Endothelial cell of umbilical vein (primary cell): ENCODE measurements at regions not wholly inside any gene's neighbourhood (a gene's known extent, or its start where the extent isn't known, plus 50 kb on each side); places are given as distances from the start of the nearest gene placed in this dataset.

Experiments used
- BruUV-seq: library from RNA; stranded (reverse); fragments of 400-500 nt; replicated peaks from 2 replicates; lab custom pipeline; 2021; lab: Mats Ljungman, UMichigan
- CTCF ChIA-PET: fragments of 300-600, 350-600 bp; sonication (Branson Sonifier 250); formaldehyde crosslinking; loops from one replicate; lab custom pipeline; 2021; ENCODE audit warnings: antibody characterized with exemption, inconsistent platforms; lab: Charles Lee
- POLR2A ChIA-PET: fragments of 300-600, 350-600 bp; sonication (Branson Sonifier 250); formaldehyde crosslinking; loops from one replicate; lab custom pipeline; 2021; ENCODE audit warnings: antibody characterized with exemption, inconsistent platforms; lab: Charles Lee
- DNase-seq: peaks from one replicate; pipeline ENCODE4 v3.0.0-alpha.2; 2011; ENCODE audit warnings: low read depth, low spot score
- FAIRE-seq: peaks from 2 replicates; lab custom pipeline; 2011; peaks lifted over from hg19 to GRCh38; lab: Jason Lieb, UNC
- H2AFZ ChIP-seq: 2 replicates; pipeline ENCODE4 v1.6.0; 2012; ENCODE audit warnings: low read depth, low read length, control low read depth, inconsistent platforms
- H3K27ac ChIP-seq: 2 replicates; pipeline ENCODE4 v1.5.1; 2011; ENCODE audit warnings: low read depth, mild to moderate bottlenecking, control low read depth, low read length, moderate library complexity; ENCODE audit not compliant: insufficient read depth
- H3K27me3 ChIP-seq, 2 experiments: 2 replicates each; pipeline versions ENCODE4 v1.6.0 to v1.6.1; 2011; ENCODE audit warnings: low read length in 2 of 2, mixed read lengths in 1 of 2; ENCODE audit not compliant: control insufficient read depth in 2 of 2, insufficient read depth in 2 of 2
- H3K36me3 ChIP-seq, 2 experiments: 2 replicates in 1 of 2; 3 replicates in 1 of 2; pipeline ENCODE4 v1.5.1; 2011; ENCODE audit warnings: low read length in 2 of 2, mild to moderate bottlenecking in 1 of 2, moderate library complexity in 1 of 2; ENCODE audit not compliant: control insufficient read depth in 2 of 2, insufficient read depth in 2 of 2; ENCODE audit errors: extremely low read depth in 1 of 2
- H3K4me1 ChIP-seq: 3 replicates; pipeline ENCODE4 v1.5.1; 2011; ENCODE audit warnings: mild to moderate bottlenecking, low read length; ENCODE audit not compliant: control insufficient read depth, insufficient read depth; ENCODE audit errors: extremely low read depth
- H3K4me2 ChIP-seq: 2 replicates; pipeline ENCODE4 v1.6.1; 2011; ENCODE audit warnings: low read length, control low read depth, mixed read lengths; ENCODE audit not compliant: insufficient read depth
- H3K4me3 ChIP-seq, 3 experiments: fragments of 200-600 bp in 1 of 3; sonication (generic), shearing (Covaris generic) in 1 of 3; replicated peaks in 1 of 3; 2 replicates each; pipeline ENCODE4 v1.5.1; 2011 to 2016; ENCODE audit warnings: control low read depth in 3 of 3, low read length in 3 of 3, mild to moderate bottlenecking in 2 of 3, inconsistent platforms in 1 of 3, low read depth in 1 of 3, moderate library complexity in 1 of 3; ENCODE audit not compliant: insufficient read depth in 1 of 3
- H3K79me2 ChIP-seq: 2 replicates; pipeline ENCODE4 v1.6.0; 2012; ENCODE audit warnings: low read length, inconsistent platforms; ENCODE audit not compliant: control insufficient read depth, insufficient read depth
- H3K9ac ChIP-seq: replicated peaks from 2 replicates; pipeline ENCODE3; 2011; ENCODE audit warnings: low read length, control low read depth; ENCODE audit not compliant: insufficient read depth; ENCODE audit errors: extremely low read depth
- H3K9me1 ChIP-seq: replicated peaks from 3 replicates; pipeline ENCODE4 v1.6.0; 2011; ENCODE audit warnings: mild to moderate bottlenecking, low read length; ENCODE audit not compliant: control insufficient read depth, insufficient read depth; ENCODE audit errors: extremely low read depth
- H3K9me3 ChIP-seq: replicated peaks from 2 replicates; pipeline ENCODE4 v1.5.1; 2012; ENCODE audit warnings: low read length, inconsistent platforms; ENCODE audit not compliant: control insufficient read depth, insufficient read depth
- H4K20me1 ChIP-seq: replicated peaks from 2 replicates; pipeline ENCODE3; 2011; ENCODE audit warnings: mild to moderate bottlenecking, low read length; ENCODE audit not compliant: control insufficient read depth, insufficient read depth; ENCODE audit errors: extremely low read depth
- EZH2 ChIP-seq: IDR thresholded peaks from 2 replicates; pipeline ENCODE4 v1.6.1; 2012; ENCODE audit warnings: borderline replicate concordance, low read depth, mild to moderate bottlenecking, moderate library complexity, low read length, inconsistent platforms; ENCODE audit not compliant: severe bottlenecking
- FOS ChIP-seq: IDR thresholded peaks from 2 replicates; pipeline ENCODE4 v1.6.1; 2011; ENCODE audit warnings: mild to moderate bottlenecking, low read length, moderate library complexity, borderline replicate concordance; ENCODE audit not compliant: insufficient read depth
- GATA2 ChIP-seq: IDR thresholded peaks from 2 replicates; pipeline ENCODE4 v1.7.0; 2011; ENCODE audit warnings: low read depth, mild to moderate bottlenecking, moderate library complexity, mixed read lengths, low read length; ENCODE audit not compliant: insufficient read length, insufficient read depth
- JUN ChIP-seq: IDR thresholded peaks from 2 replicates; pipeline ENCODE4 v1.6.1; 2011; ENCODE audit warnings: borderline replicate concordance, low read depth; ENCODE audit not compliant: insufficient read length, insufficient read depth
- MYC ChIP-seq: IDR thresholded peaks from one replicate; pipeline ENCODE4 v1.6.1; 2011; ENCODE audit warnings: mild to moderate bottlenecking, low read depth, low read length
- POLR2A ChIP-seq: IDR thresholded peaks from 2 replicates; pipeline ENCODE4 v1.6.1; 2012; ENCODE audit warnings: low read depth, mild to moderate bottlenecking, control low read depth, low read length
- POLR2AphosphoS5 ChIP-seq: IDR thresholded peaks from 2 replicates; pipeline ENCODE4 v1.6.1; 2012; ENCODE audit warnings: low read depth, mild to moderate bottlenecking, control low read depth, low read length, moderate library complexity; ENCODE audit not compliant: insufficient read depth
- dilution Hi-C: fragments of 300-500 bp; cut with MboI; formaldehyde crosslinking; loops from one replicate; pipeline ENCODE4 v1.15.0; 2019; ENCODE audit warnings: low sequenced_read_pairs; ENCODE audit not compliant: extremely low pct_ligation_motif_present
- intact Hi-C: fragments of 100-400 bp; cut with micrococcal nuclease; formaldehyde crosslinking; loops from one replicate; pipeline ENCODE4 v1.10.0; 2022
- TF ChIP-seq, protein P1 (sequence below), 2 donors: IDR thresholded peaks; 1 replicate in 1 of 2; 2 replicates in 1 of 2; pipeline ENCODE4 v1.5.1; 2011; ENCODE audit warnings: low read length in 2 of 2, mild to moderate bottlenecking in 2 of 2, moderate library complexity in 2 of 2, control low read depth in 1 of 2, inconsistent platforms in 1 of 2, low read depth in 1 of 2; ENCODE audit not compliant: insufficient read depth in 1 of 2; ENCODE audit errors: extremely low read depth in 1 of 2
- TF ChIP-seq, protein P2 (sequence below): IDR thresholded peaks from 2 replicates; pipeline ENCODE4 v1.6.1; 2011; ENCODE audit not compliant: insufficient read depth, insufficient read length

DNA sequence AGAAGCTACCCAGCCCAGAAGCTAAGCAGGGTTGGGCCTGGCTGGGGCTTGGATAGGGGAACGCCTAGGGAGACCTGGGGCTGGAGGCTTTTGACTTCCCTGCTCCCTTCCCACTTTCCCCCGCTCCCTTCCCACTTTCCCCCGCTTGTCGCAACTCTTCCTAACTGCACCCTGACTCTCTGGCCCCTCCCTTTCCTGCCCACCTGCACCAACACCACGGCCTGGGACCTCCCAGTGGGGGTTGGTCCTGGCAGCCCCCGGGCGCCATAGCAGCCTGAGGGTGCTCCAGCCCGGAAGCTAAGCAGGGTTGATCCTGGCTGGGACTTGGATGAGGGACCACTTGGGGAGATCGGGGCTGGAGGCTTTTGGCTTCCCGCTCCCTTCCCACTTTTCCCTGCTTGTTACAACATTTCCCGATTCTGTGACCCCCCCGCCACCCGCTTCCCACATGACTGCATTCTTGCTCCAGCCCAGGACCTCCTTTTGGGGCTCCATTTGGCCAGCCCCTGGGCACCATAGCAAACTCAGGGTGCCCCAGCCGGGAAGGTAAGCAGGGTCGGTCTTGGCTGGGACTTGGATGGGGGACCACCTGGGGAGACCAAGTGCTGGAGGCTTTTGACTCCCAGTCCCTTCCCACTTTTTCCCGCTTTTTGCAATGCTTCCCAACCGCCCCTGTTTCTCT, 2287.0 kb downstream of the TP53TG3F start:
- no peak overlapping the region for H3K27ac ChIP-seq
- no peak overlapping the region for H3K4me2 ChIP-seq
- no peaks in the 10 kb centered on the region for H3K36me3 ChIP-seq
- ChIA-PET POLR2A (no interaction called here), CTCF (no interaction called here)
- H3K9me3 ChIP-seq, result peaks cover 2% of the 10 kb centered on the region
- TF ChIP-seq JUN (no peak), EZH2 (no peak), FOS (no peak), POLR2A (no peak), POLR2AphosphoS5 (no peak), MYC (no peak), GATA2 (no peak)
- TF ChIP-seq, protein P1, sequence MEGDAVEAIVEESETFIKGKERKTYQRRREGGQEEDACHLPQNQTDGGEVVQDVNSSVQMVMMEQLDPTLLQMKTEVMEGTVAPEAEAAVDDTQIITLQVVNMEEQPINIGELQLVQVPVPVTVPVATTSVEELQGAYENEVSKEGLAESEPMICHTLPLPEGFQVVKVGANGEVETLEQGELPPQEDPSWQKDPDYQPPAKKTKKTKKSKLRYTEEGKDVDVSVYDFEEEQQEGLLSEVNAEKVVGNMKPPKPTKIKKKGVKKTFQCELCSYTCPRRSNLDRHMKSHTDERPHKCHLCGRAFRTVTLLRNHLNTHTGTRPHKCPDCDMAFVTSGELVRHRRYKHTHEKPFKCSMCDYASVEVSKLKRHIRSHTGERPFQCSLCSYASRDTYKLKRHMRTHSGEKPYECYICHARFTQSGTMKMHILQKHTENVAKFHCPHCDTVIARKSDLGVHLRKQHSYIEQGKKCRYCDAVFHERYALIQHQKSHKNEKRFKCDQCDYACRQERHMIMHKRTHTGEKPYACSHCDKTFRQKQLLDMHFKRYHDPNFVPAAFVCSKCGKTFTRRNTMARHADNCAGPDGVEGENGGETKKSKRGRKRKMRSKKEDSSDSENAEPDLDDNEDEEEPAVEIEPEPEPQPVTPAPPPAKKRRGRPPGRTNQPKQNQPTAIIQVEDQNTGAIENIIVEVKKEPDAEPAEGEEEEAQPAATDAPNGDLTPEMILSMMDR (IDR thresholded peaks at IDR 0.05; ENCODE audit: extremely low read depth in 1 of 2, insufficient read depth in 1 of 2, low read depth in 1 of 2, low read length in 2 of 2), result no peak
- TF ChIP-seq, protein P2, sequence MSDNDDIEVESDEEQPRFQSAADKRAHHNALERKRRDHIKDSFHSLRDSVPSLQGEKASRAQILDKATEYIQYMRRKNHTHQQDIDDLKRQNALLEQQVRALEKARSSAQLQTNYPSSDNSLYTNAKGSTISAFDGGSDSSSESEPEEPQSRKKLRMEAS, result no peak
- FAIRE-seq, result no peak
- no peaks in the 10 kb centered on the region for H3K4me1 ChIP-seq
- H3K79me2 ChIP-seq, result no peaks in the 10 kb centered on the region
- dilution Hi-C loops (no loop called here), intact Hi-C loops (no loop called here)
- DNase-seq, result no peak
- H3K27me3 ChIP-seq, result no peaks in the 10 kb centered on the region
- no peaks in the 10 kb centered on the region for H3K9me1 ChIP-seq
- H3K9ac ChIP-seq, result no peak overlapping the region
- no peak overlapping the region for H2AFZ ChIP-seq
- H4K20me1 ChIP-seq, result no peaks in the 10 kb centered on the region
- no peak overlapping the region for H3K4me3 ChIP-seq
- no TSS peak for BruUV-seq
